K562 (cell line): ENCODE measurements at regions not wholly inside any gene's neighbourhood (a gene's known extent, or its start where the extent isn't known, plus 50 kb on each side); places are given as distances from the start of the nearest gene placed in this dataset.

Experiments used
- ATAC-seq: fragments of 200-7000 bp; cut with Tn5 transposase; 3 replicates; pipeline ENCODE4 v1.9.1; 2020; ENCODE audit warnings: moderate library complexity
- BruUV-seq: library from RNA; stranded (reverse); fragments of 400-500 nt; replicated peaks from 2 replicates; lab custom pipeline; 2021; lab: Mats Ljungman, UMichigan
- CTCF ChIA-PET: fragments of 300-600 bp; formaldehyde crosslinking; extraction: SDS; loops from one replicate; lab custom pipeline; 2021; ENCODE audit warnings: low intra/inter-chr PET ratio; lab: Yijun Ruan, JAX
- POLR2A ChIA-PET: fragments of 300-600, 350-650 bp; sonication (Branson Sonifier 250); formaldehyde crosslinking; extraction: SDS; loops from one replicate; lab custom pipeline; 2021; ENCODE audit warnings: antibody characterized with exemption, inconsistent platforms; lab: Yijun Ruan, JAX
- DNase-seq, 4 experiments: peaks; one replicate each; pipeline versions ENCODE4 v3.0.0 to v3.0.0-alpha.2; 2011 to 2018; ENCODE audit warnings: low spot score in 3 of 4, mixed read lengths in 3 of 4; ENCODE audit errors: extremely low read depth in 1 of 4
- FAIRE-seq: peaks from 2 replicates; lab custom pipeline; 2011; peaks lifted over from hg19 to GRCh38; lab: Jason Lieb, UNC
- H2AFZ ChIP-seq: 2 replicates; pipeline ENCODE4 v1.6.0; 2011; ENCODE audit warnings: low read depth, low read length, control low read depth, inconsistent platforms
- H3K27ac ChIP-seq: fragments of 200-600 bp; 3 replicates; pipeline ENCODE4 v1.8.0; 2011; ENCODE audit warnings: low read depth, mild to moderate bottlenecking, control low read depth, inconsistent platforms, low read length, moderate library complexity, mixed read lengths; ENCODE audit errors: extremely low read depth
- H3K27me3 ChIP-seq, 2 experiments: fragments of 300-600 bp in 1 of 2; 2 replicates in 1 of 2; 3 replicates in 1 of 2; pipeline versions ENCODE4 v1.6.0 to v1.8.0; 2011; ENCODE audit warnings: inconsistent platforms in 2 of 2, low read length in 2 of 2, mild to moderate bottlenecking in 1 of 2, mixed read lengths in 1 of 2, moderate library complexity in 1 of 2; ENCODE audit not compliant: control insufficient read depth in 2 of 2, insufficient read depth in 2 of 2
- H3K36me3 ChIP-seq: fragments of 300-600 bp; 3 replicates; pipeline ENCODE4 v1.8.0; 2011; ENCODE audit warnings: mild to moderate bottlenecking, low read length, inconsistent platforms; ENCODE audit not compliant: control insufficient read depth, insufficient read depth
- H3K4me1 ChIP-seq, 2 experiments: fragments of 200-600 bp in 1 of 2; replicated peaks in 1 of 2; 2 replicates in 1 of 2; 3 replicates in 1 of 2; pipeline versions ENCODE4 v1.5.1 to v1.8.0; 2011; ENCODE audit warnings: inconsistent platforms in 2 of 2, low read length in 2 of 2, mild to moderate bottlenecking in 1 of 2, mixed read lengths in 1 of 2, moderate library complexity in 1 of 2; ENCODE audit not compliant: control insufficient read depth in 2 of 2, insufficient read depth in 2 of 2
- H3K4me2 ChIP-seq: 2 replicates; pipeline ENCODE4 v1.6.1; 2011; ENCODE audit warnings: low read length, control low read depth, inconsistent platforms, mixed read lengths; ENCODE audit not compliant: insufficient read depth
- H3K4me3 ChIP-seq: fragments of 200-600 bp; sonication (generic), shearing (Covaris generic); 2 replicates; pipeline ENCODE4 v1.5.1; 2016; ENCODE audit warnings: control low read depth, inconsistent platforms
- H3K79me2 ChIP-seq: fragments of 200-600 bp; 3 replicates; pipeline ENCODE4 v1.8.0; 2011; ENCODE audit warnings: low read length, inconsistent platforms; ENCODE audit not compliant: control insufficient read depth, insufficient read depth
- H3K9ac ChIP-seq, 2 experiments: 2 replicates each; pipeline versions ENCODE4 v1.6.0 to v1.6.1; 2011; ENCODE audit warnings: low read depth in 2 of 2, low read length in 2 of 2, control low read depth in 1 of 2, inconsistent platforms in 1 of 2, mild to moderate bottlenecking in 1 of 2, mixed read lengths in 1 of 2; ENCODE audit not compliant: insufficient read depth in 1 of 2
- H3K9me1 ChIP-seq: one replicate; pipeline ENCODE4 v1.6.0; 2011; ENCODE audit warnings: inconsistent platforms, mild to moderate bottlenecking, low read length, moderate library complexity; ENCODE audit not compliant: control insufficient read depth, insufficient read depth
- H3K9me3 ChIP-seq: replicated peaks from 2 replicates; pipeline ENCODE4 v1.5.1; 2011; ENCODE audit warnings: low read depth, low read length, inconsistent platforms; ENCODE audit not compliant: control insufficient read depth, insufficient read depth
- H4K20me1 ChIP-seq: replicated peaks from 2 replicates; pipeline ENCODE4 v1.6.1; 2011; ENCODE audit warnings: low read length, inconsistent platforms, mixed read lengths; ENCODE audit not compliant: control insufficient read depth, insufficient read depth
- ARID4B ChIP-seq: sonication (generic); formaldehyde crosslinking; IDR thresholded peaks from 2 replicates; pipeline ENCODE4 v1.8.0; 2022; ENCODE audit warnings: mild to moderate bottlenecking, missing genetic modification reagents
- BCL6 ChIP-seq: fragments of 250-450 bp; sonication (Bioruptor Pico); IDR thresholded peaks from 2 replicates; pipeline ENCODE4 v1.4.0; 2020
- CXXC5 ChIP-seq: fragments of 250-450 bp; sonication (Bioruptor Pico); IDR thresholded peaks from 2 replicates; pipeline ENCODE4 v1.8.0; 2022; ENCODE audit warnings: inconsistent platforms, mild to moderate bottlenecking, moderate library complexity
- HOXB6 ChIP-seq: fragments of 250-450 bp; sonication (Bioruptor Pico); IDR thresholded peaks from 2 replicates; pipeline ENCODE4 v1.5.1; 2022; ENCODE audit warnings: mild to moderate bottlenecking, borderline replicate concordance
- KDM2B ChIP-seq: fragments of 250-450 bp; sonication (Bioruptor Pico); IDR thresholded peaks from 2 replicates; pipeline ENCODE4 v1.8.0; 2021; ENCODE audit warnings: mild to moderate bottlenecking, moderate library complexity
- NCOR1 ChIP-seq: fragments of 450-650 bp; IDR thresholded peaks from 2 replicates; pipeline ENCODE4 v1.6.1; 2016; ENCODE audit warnings: mild to moderate bottlenecking, moderate library complexity
- PYGO2 ChIP-seq: fragments of 450-650 bp; IDR thresholded peaks from 2 replicates; pipeline ENCODE4 v1.6.1; 2016; ENCODE audit warnings: mild to moderate bottlenecking, missing genetic modification characterization, moderate library complexity, missing compliant biosample characterization
- RNF219 ChIP-seq: fragments of 250-450 bp; sonication (Bioruptor Pico); IDR thresholded peaks from 2 replicates; pipeline ENCODE4 v1.5.0; 2022; ENCODE audit warnings: mild to moderate bottlenecking
- SIX5 ChIP-seq, 2 experiments: IDR thresholded peaks; 2 replicates each; pipeline ENCODE4 v1.6.1; 2011; ENCODE audit warnings: low read length in 2 of 2, borderline replicate concordance in 1 of 2, low read depth in 1 of 2, mild to moderate bottlenecking in 1 of 2, moderate library complexity in 1 of 2; ENCODE audit not compliant: insufficient read depth in 1 of 2
- ZBTB9 ChIP-seq: fragments of 450-650 bp; formaldehyde crosslinking; IDR thresholded peaks from 2 replicates; pipeline ENCODE4 v1.4.0; 2020; ENCODE audit warnings: mild to moderate bottlenecking, moderate library complexity
- ZNF165 ChIP-seq: fragments of 250-450 bp; sonication (Bioruptor Pico); IDR thresholded peaks from 2 replicates; pipeline ENCODE4 v1.4.0; 2020; ENCODE audit warnings: borderline replicate concordance
- ZNF217 ChIP-seq: sonication (generic); formaldehyde crosslinking; IDR thresholded peaks from 2 replicates; pipeline ENCODE4 v1.8.0; 2022; ENCODE audit warnings: mild to moderate bottlenecking, missing genetic modification reagents
- WGBS: fragments of 100-300 bp; shearing (Covaris generic); methylation state at CpG from one replicate; pipeline ENCODE4 v1.1.6; 2016; ENCODE audit warnings: low coverage, mixed read lengths; ENCODE audit not compliant: insufficient coverage; ENCODE audit errors: missing lambda C conversion rate; 5-methylcytosine and 5-hydroxymethylcytosine counted together
- in situ Hi-C: fragments of 300-500 bp; cut with MboI; formaldehyde crosslinking; loops from 4 replicates; pipeline ENCODE4 v1.15.0; 2018; ENCODE audit warnings: inconsistent platforms, mixed read lengths
- intact Hi-C: fragments of 100-400 bp; cut with micrococcal nuclease; formaldehyde crosslinking; loops from 2 replicates; pipeline ENCODE4 v1.14.2; 2022

- CTCF ChIA-PET, result no interaction called here
- BruUV-seq, result no TSS peak
- Histone ChIP-seq H3K27ac (no peak overlapping the region), H3K9ac (no peak overlapping the region; a peak in 1 of 4 replicates), H4K20me1 (no peaks in the 10 kb centered on the region), H3K4me3 (no peak overlapping the region), H3K79me2 (no peaks in the 10 kb centered on the region), H3K9me3 (no peaks in the 10 kb centered on the region), H3K4me2 (no peak overlapping the region), H3K36me3 (no peaks in the 10 kb centered on the region), H3K27me3 (peaks cover 3 to 44% of the 10 kb centered on the region in 2 experiments; a peak in 4 of 5 replicates), H3K4me1 (no peaks in the 10 kb centered on the region), H3K9me1 (no peaks in the 10 kb centered on the region), H2AFZ (no peak overlapping the region)
- WGBS, result 1% methylated on average over 9 of the region's 9 CpGs
- POLR2A ChIA-PET, result no interaction called here
- intact Hi-C loops (no loop called here), in situ Hi-C loops (no loop called here)
- no peak for DNase-seq
- TF ChIP-seq ARID4B, result no peak
- TF ChIP-seq RNF219 (CRISPR knock-in tag), result no peak
- TF ChIP-seq BCL6, result no peak
- TF ChIP-seq PYGO2 (tag), result no peak
- no peak for TF ChIP-seq KDM2B (CRISPR knock-in tag)
- no peak for TF ChIP-seq SIX5 (IDR thresholded peaks at IDR 0.05; ENCODE audit: borderline replicate concordance in 1 of 2, insufficient read depth in 1 of 2, low read depth in 1 of 2, low read length in 2 of 2)
- TF ChIP-seq NCOR1, result no peak
- TF ChIP-seq ZBTB9, result no peak
- no peak for TF ChIP-seq ZNF165 (CRISPR knock-in tag)
- no peak for TF ChIP-seq CXXC5
- no peak for TF ChIP-seq ZNF217 (CRISPR knock-in tag)
- no peak for TF ChIP-seq HOXB6 (CRISPR knock-in tag)
- FAIRE-seq, result no peak
- ATAC-seq, result no peak
Measured at GRCh38 chr2:15788830-15789229, 151.5 kb upstream of the MYCN start.
